SK-N-SH (cell line): ENCODE measurements at regions not wholly inside any gene's neighbourhood (a gene's known extent, or its start where the extent isn't known, plus 50 kb on each side); places are given as distances from the start of the nearest gene placed in this dataset.

Experiments
- CTCF ChIA-PET: fragments of 300-600, 350-600 bp; formaldehyde crosslinking; extraction: SDS; loops from one replicate; lab custom pipeline; 2021; lab: Yijun Ruan, JAX
- POLR2A ChIA-PET: fragments of 350-600 bp; sonication (Branson Sonifier 250); formaldehyde crosslinking; extraction: SDS; loops from one replicate; lab custom pipeline; 2020; ENCODE audit warnings: antibody characterized with exemption, inconsistent platforms; lab: Yijun Ruan, JAX
- DNase-seq: peaks from one replicate; pipeline ENCODE4 v3.0.0; 2012
- H2AFZ ChIP-seq: fragments of 200-600 bp; sonication (generic); 2 replicates; pipeline ENCODE4 v1.8.1; 2016; ENCODE audit warnings: antibody characterized with exemption, mild to moderate bottlenecking, low read depth
- H3F3A ChIP-seq: fragments of 200-600 bp; sonication (generic); replicated peaks from 2 replicates; pipeline ENCODE3; 2016; ENCODE audit warnings: antibody characterized with exemption, mild to moderate bottlenecking; ENCODE audit not compliant: insufficient read depth
- H3K27ac ChIP-seq, 2 experiments: fragments of 200-500 bp in 1 of 2; fragments of 200-600 bp in 1 of 2; sonication (Bioruptor generic) in 1 of 2; sonication (generic), shearing (Covaris generic) in 1 of 2; 2 replicates each; pipeline versions ENCODE4 v1.5.1 to v1.6.1; 2014 to 2016; ENCODE audit warnings: low read depth in 2 of 2, inconsistent platforms in 1 of 2, low read length in 1 of 2, mild to moderate bottlenecking in 1 of 2, mixed read lengths in 1 of 2
- H3K27me3 ChIP-seq: fragments of 200-600 bp; sonication (generic), shearing (Covaris generic); 2 replicates; pipeline ENCODE4 v1.6.1; 2016; ENCODE audit warnings: mixed run types; ENCODE audit not compliant: insufficient read depth
- H3K36me3 ChIP-seq, 2 experiments: fragments of 200-500 bp in 1 of 2; fragments of 200-600 bp in 1 of 2; sonication (Bioruptor generic) in 1 of 2; sonication (generic) in 1 of 2; replicated peaks in 1 of 2; 2 replicates each; pipeline versions ENCODE3 to v1.5.1; 2014 to 2016; ENCODE audit warnings: low read length in 1 of 2, mild to moderate bottlenecking in 1 of 2; ENCODE audit not compliant: insufficient read depth in 2 of 2, control insufficient read depth in 1 of 2
- H3K4me1 ChIP-seq, 2 experiments: fragments of 200-500 bp in 1 of 2; fragments of 200-600 bp in 1 of 2; sonication (Bioruptor generic) in 1 of 2; sonication (generic), shearing (Covaris generic) in 1 of 2; 2 replicates each; pipeline versions ENCODE4 v1.5.1 to v1.6.1; 2014 to 2016; ENCODE audit warnings: low read depth in 1 of 2, low read length in 1 of 2, mixed run types in 1 of 2; ENCODE audit not compliant: insufficient read depth in 2 of 2, control insufficient read depth in 1 of 2
- H3K4me2 ChIP-seq: fragments of 200-600 bp; sonication (generic), shearing (Covaris generic); 2 replicates; pipeline ENCODE4 v1.6.1; 2017; ENCODE audit warnings: mixed run types
- H3K4me3 ChIP-seq, 2 experiments: fragments of 200-500 bp in 1 of 2; fragments of 200-600 bp in 1 of 2; sonication (Bioruptor generic) in 1 of 2; sonication (generic), shearing (Covaris generic) in 1 of 2; 2 replicates each; pipeline versions ENCODE4 v1.5.1 to v1.8.1; 2014 to 2016; ENCODE audit warnings: low read depth in 2 of 2, inconsistent platforms in 1 of 2, low read length in 1 of 2, mild to moderate bottlenecking in 1 of 2, mixed read lengths in 1 of 2, moderate library complexity in 1 of 2
- H3K79me2 ChIP-seq: fragments of 200-600 bp; sonication (generic); 2 replicates; pipeline ENCODE4 v1.8.1; 2017; ENCODE audit warnings: mild to moderate bottlenecking; ENCODE audit not compliant: insufficient read depth
- H3K9ac ChIP-seq: fragments of 200-600 bp; sonication (generic); 2 replicates; pipeline ENCODE4 v1.6.1; 2017; ENCODE audit warnings: mixed run types
- H3K9me2 ChIP-seq: fragments of 200-600 bp; sonication (generic); 2 replicates; pipeline ENCODE4 v1.6.1; 2017; ENCODE audit warnings: mixed run types
- H3K9me3 ChIP-seq: fragments of 200-600 bp; sonication (generic); 2 replicates; pipeline ENCODE4 v1.6.1; 2017; ENCODE audit warnings: mixed run types, mild to moderate bottlenecking, moderate library complexity
- H4K20me1 ChIP-seq: fragments of 200-600 bp; sonication (generic); 2 replicates; pipeline ENCODE4 v1.6.1; 2017; ENCODE audit warnings: mild to moderate bottlenecking, mixed run types; ENCODE audit not compliant: insufficient read depth
- EP300 ChIP-seq, 2 experiments: IDR thresholded peaks; 2 replicates each; pipeline versions ENCODE4 v1.4.0 to v1.6.1; 2012; ENCODE audit warnings: borderline replicate concordance in 1 of 2, low read depth in 1 of 2, low read length in 1 of 2
- FOXJ3 ChIP-seq: sonication (generic); formaldehyde crosslinking; IDR thresholded peaks from 2 replicates; pipeline ENCODE4 v1.5.1; 2020; ENCODE audit warnings: mild to moderate bottlenecking, missing genetic modification reagents
- FOXM1 ChIP-seq: IDR thresholded peaks from 2 replicates; pipeline ENCODE4 v1.4.0; 2012; ENCODE audit warnings: low read depth, mild to moderate bottlenecking
- GABPA ChIP-seq: IDR thresholded peaks from 2 replicates; pipeline ENCODE4 v1.4.0; 2012; ENCODE audit warnings: low read depth, mild to moderate bottlenecking
- GATA2 ChIP-seq: sonication (generic); formaldehyde crosslinking; IDR thresholded peaks from 2 replicates; pipeline ENCODE4 v1.5.0; 2020; ENCODE audit warnings: mild to moderate bottlenecking, missing genetic modification reagents
- IRF3 ChIP-seq: fragments of 150-350 bp; IDR thresholded peaks from 2 replicates; pipeline ENCODE4 v1.6.1; 2016; ENCODE audit warnings: mild to moderate bottlenecking, low read depth, low read length
- JUND ChIP-seq: IDR thresholded peaks from 2 replicates; pipeline ENCODE4 v1.4.0; 2012
- RAD21 ChIP-seq: IDR thresholded peaks from 2 replicates; pipeline ENCODE4 v1.6.1; 2012; ENCODE audit warnings: mild to moderate bottlenecking, low read length
- RCOR1 ChIP-seq: fragments of 150-350 bp; IDR thresholded peaks from 2 replicates; pipeline ENCODE4 v1.6.1; 2017; ENCODE audit warnings: antibody characterized with exemption, low read length
- REST ChIP-seq: IDR thresholded peaks from 2 replicates; pipeline ENCODE4 v1.6.1; 2012; ENCODE audit warnings: mild to moderate bottlenecking, low read depth, low read length, moderate library complexity
- SIN3A ChIP-seq: IDR thresholded peaks from 2 replicates; pipeline ENCODE4 v1.6.1; 2012; ENCODE audit warnings: low read depth, mild to moderate bottlenecking, low read length, moderate library complexity, borderline replicate concordance
- SMC3 ChIP-seq: IDR thresholded peaks from 2 replicates; pipeline ENCODE4 v1.6.1; 2012; ENCODE audit warnings: low read depth, low read length, improper control_type of control experiment
- TAF1 ChIP-seq: IDR thresholded peaks from 2 replicates; pipeline ENCODE4 v1.6.1; 2012; ENCODE audit warnings: low read depth, mild to moderate bottlenecking, low read length, moderate library complexity, borderline replicate concordance
- TCF12 ChIP-seq: IDR thresholded peaks from 2 replicates; pipeline ENCODE4 v1.4.0; 2012
- USF1 ChIP-seq: IDR thresholded peaks from 2 replicates; pipeline ENCODE4 v1.4.0; 2012; ENCODE audit warnings: low read depth, borderline replicate concordance
- USF2 ChIP-seq: fragments of 150-350 bp; IDR thresholded peaks from 2 replicates; pipeline ENCODE4 v1.6.1; 2017; ENCODE audit warnings: antibody characterized with exemption, low read length, low read depth, borderline replicate concordance
- ZBTB33 ChIP-seq: IDR thresholded peaks from 2 replicates; pipeline ENCODE4 v1.4.0; 2012; ENCODE audit warnings: low read depth, borderline replicate concordance
- WGBS: methylation state at CpG from one replicate; pipeline ENCODE4 v1.1.6; 2017; ENCODE audit warnings: low lambda C conversion rate; 5-methylcytosine and 5-hydroxymethylcytosine counted together

- TF ChIP-seq REST: no peak
- TF ChIP-seq SMC3: no peak
- no peak for TF ChIP-seq TAF1
- TF ChIP-seq GATA2 (CRISPR knock-in tag): no peak
- TF ChIP-seq RAD21: no peak
- no peak for TF ChIP-seq ZBTB33
- TF ChIP-seq USF1: no peak
- TF ChIP-seq, all 33 proteins: peak for 0
Measured at GRCh38 chr10:2301227-2301626, 563.9 kb upstream of the ADARB2 start (continued).

GRCh38 chr10:2300231-2300630 is 562.9 kb upstream of the ADARB2 start:
- POLR2A ChIA-PET: no interaction called here
- no peak for DNase-seq
- TF ChIP-seq USF2 (no peak), GATA2 (CRISPR knock-in tag) (no peak), GABPA (no peak), SIN3A (no peak), USF1 (no peak), IRF3 (no peak), FOXJ3 (CRISPR knock-in tag) (no peak), EP300 (IDR thresholded peaks at IDR 0.05; ENCODE audit: borderline replicate concordance in 1 of 2, low read depth in 1 of 2, low read length in 1 of 2) (no peak), RAD21 (no peak), RCOR1 (no peak), JUND (no peak), TCF12 (no peak), REST (no peak), FOXM1 (no peak)

More at GRCh38 chr10:2300231-2300630, 562.9 kb upstream of the ADARB2 start:
- Histone ChIP-seq H3K27me3 (no peaks in the 10 kb centered on the region), H3K36me3 (no peaks in the 10 kb centered on the region), H3K9me2 (no peaks in the 10 kb centered on the region), H2AFZ (no peak overlapping the region), H3K27ac (no peak overlapping the region), H3K4me1 (no peaks in the 10 kb centered on the region), H3K4me2 (no peak overlapping the region), H3K9me3 (no peaks in the 10 kb centered on the region), H3K4me3 (no peak overlapping the region), H3K79me2 (no peaks in the 10 kb centered on the region), H3F3A (no peaks in the 10 kb centered on the region), H3K9ac (no peak overlapping the region), H4K20me1 (no peaks in the 10 kb centered on the region)
- CTCF ChIA-PET: no interaction called here
- 62% methylated on average over 3 of the region's 3 CpGs for WGBS
